Body of pancreas (tissue), 4 donors: ENCODE measurements at regions not wholly inside any gene's neighbourhood (a gene's known extent, or its start where the extent isn't known, plus 50 kb on each side); places are given as distances from the start of the nearest gene placed in this dataset.
A peak's percentile ranks its signal among the peaks of the same experiment; 100 is the strongest.

Experiments
- ATAC-seq: fragments of 150-250 bp; one replicate; pipeline ENCODE4 v1.9.1; 2016
- DNase-seq, 4 donors: peaks; one replicate each; pipeline ENCODE4 v3.0.0-alpha.2; 2019
- H3K27ac ChIP-seq, 4 donors: fragments of 200-600 bp; sonication (generic); 1 replicate in 3 of 4; 2 replicates in 1 of 4; pipeline versions ENCODE4 v1.5.1 to v1.6.1; 2016 to 2019; ENCODE audit warnings: mild to moderate bottlenecking in 1 of 4, mixed read lengths in 1 of 4, moderate library complexity in 1 of 4
- H3K27me3 ChIP-seq, 2 donors: fragments of 200-600 bp; sonication (generic); one replicate each; pipeline ENCODE4 v1.6.0; 2016; ENCODE audit warnings: mild to moderate bottlenecking in 1 of 2
- H3K36me3 ChIP-seq, 2 donors: fragments of 200-600 bp; sonication (generic); replicated peaks in 1 of 2; 2 replicates each; pipeline ENCODE4 v1.5.1; 2016; ENCODE audit warnings: low read depth in 2 of 2; ENCODE audit not compliant: insufficient read depth in 1 of 2
- H3K4me1 ChIP-seq: fragments of 200-600 bp; sonication (generic); one replicate; pipeline ENCODE4 v1.6.0; 2016
- H3K4me3 ChIP-seq, 2 donors: fragments of 200-600 bp; sonication (generic); 1 replicate in 1 of 2; 2 replicates in 1 of 2; pipeline ENCODE4 v1.5.1; 2016 to 2019
- H3K9me3 ChIP-seq, 3 donors: fragments of 200-600 bp; sonication (generic); 1 replicate in 2 of 3; 2 replicates in 1 of 3; pipeline ENCODE4 v1.5.1; 2016
- POLR2A ChIP-seq, 3 donors: fragments of 450-650 bp; IDR thresholded peaks; one replicate each; pipeline ENCODE4 v1.6.1; 2016; ENCODE audit warnings: antibody characterized with exemption in 3 of 3, mild to moderate bottlenecking in 2 of 3
- WGBS, 2 donors: methylation state at CpG; one replicate each; pipeline ENCODE4 v1.1.5; 2017; 5-methylcytosine and 5-hydroxymethylcytosine counted together
- intact Hi-C: fragments of 100-400 bp; cut with DNase I; formaldehyde crosslinking; loops from one replicate; pipeline ENCODE4 v1.15.1; 2023
- TF ChIP-seq, protein P1 (sequence below), 7 experiments: fragments of 450-650 bp in 4 of 7; fragments of 200-600 bp in 3 of 7; sonication (generic) in 3 of 7; IDR thresholded peaks; one replicate each; pipeline ENCODE4 v1.5.1; 2016 to 2019; ENCODE audit warnings: antibody characterized with exemption in 7 of 7

DNA sequence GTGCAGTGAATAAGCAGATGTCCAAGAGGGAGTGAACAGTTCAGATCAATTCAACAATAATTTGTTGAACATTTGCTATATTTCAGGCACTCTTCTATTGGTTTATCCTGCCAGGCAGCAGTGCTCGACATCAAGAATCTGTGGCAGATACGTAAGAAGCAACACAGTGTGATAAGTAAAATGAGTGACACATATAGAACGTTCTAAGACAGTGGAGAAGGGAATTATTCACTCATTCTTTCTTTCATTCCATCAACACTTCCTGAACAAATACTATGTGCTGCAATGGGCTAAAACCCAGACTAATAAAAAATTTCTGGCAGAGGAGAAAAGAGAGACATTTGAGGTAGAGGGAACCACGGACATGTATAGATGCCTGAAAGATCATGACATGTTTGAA, 89.9 kb upstream of the GLIS3 start:
- no peak for DNase-seq
- Histone ChIP-seq H3K4me1 (no peaks in the 10 kb centered on the region), H3K36me3 (no peaks in the 10 kb centered on the region), H3K9me3 (no peaks in the 10 kb centered on the region), H3K27me3 (no peaks in the 10 kb centered on the region), H3K4me3 (no peak overlapping the region), H3K27ac (no peak overlapping the region)
- intact Hi-C loops: no loop called here
- WGBS, 2 donors: 58 to 60% methylated on average over 4 of the region's 4 CpGs
- no peak for ATAC-seq
- TF ChIP-seq POLR2A (IDR thresholded peaks at IDR 0.05): no peak
- TF ChIP-seq, protein P1, sequence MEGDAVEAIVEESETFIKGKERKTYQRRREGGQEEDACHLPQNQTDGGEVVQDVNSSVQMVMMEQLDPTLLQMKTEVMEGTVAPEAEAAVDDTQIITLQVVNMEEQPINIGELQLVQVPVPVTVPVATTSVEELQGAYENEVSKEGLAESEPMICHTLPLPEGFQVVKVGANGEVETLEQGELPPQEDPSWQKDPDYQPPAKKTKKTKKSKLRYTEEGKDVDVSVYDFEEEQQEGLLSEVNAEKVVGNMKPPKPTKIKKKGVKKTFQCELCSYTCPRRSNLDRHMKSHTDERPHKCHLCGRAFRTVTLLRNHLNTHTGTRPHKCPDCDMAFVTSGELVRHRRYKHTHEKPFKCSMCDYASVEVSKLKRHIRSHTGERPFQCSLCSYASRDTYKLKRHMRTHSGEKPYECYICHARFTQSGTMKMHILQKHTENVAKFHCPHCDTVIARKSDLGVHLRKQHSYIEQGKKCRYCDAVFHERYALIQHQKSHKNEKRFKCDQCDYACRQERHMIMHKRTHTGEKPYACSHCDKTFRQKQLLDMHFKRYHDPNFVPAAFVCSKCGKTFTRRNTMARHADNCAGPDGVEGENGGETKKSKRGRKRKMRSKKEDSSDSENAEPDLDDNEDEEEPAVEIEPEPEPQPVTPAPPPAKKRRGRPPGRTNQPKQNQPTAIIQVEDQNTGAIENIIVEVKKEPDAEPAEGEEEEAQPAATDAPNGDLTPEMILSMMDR (IDR thresholded peaks at IDR 0.05): no peak

DNA sequence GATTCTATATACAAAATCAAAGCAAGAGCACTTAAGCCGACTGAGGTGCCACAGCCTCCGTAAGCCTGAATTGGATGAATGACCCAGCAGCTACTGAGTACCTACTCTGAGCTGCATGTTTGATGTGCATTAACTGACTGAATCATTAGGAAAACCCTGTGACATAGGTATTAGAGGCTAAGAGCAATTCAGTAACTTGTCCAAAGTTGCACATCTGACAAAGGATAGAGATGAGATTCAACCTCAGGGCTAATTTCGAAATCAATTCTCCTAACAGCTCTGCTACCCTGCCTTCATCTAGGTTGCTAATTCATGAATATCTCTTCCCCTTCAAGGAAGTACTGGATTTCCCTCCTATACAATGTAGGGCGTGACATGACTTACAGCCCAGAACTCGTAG, 89.1 kb upstream of the GLIS3 start:
- intact Hi-C loops: no loop called here

DNA sequence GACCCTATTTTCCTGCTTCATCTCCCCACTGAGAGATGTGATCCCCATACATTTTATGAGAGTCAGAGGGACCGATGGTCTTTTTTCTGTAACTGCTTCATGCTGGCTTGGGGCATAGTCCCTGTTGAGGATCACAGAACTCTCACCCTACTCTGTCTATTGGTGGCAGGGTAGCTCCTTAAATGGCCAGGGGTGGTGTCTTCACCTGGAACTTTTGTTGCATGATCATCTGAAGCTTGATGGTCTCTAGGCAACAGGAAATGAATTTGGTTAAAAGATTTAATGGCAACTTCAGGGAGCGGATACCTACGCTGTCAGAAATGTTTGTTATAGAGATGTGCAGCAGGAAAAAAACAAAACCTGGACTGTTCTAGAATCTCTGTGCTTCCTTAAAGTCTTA, 87.0 kb upstream of the GLIS3 start:
- Histone ChIP-seq H3K4me3 (no peak overlapping the region), H3K4me1 (no peaks in the 10 kb centered on the region), H3K36me3 (no peaks in the 10 kb centered on the region), H3K9me3 (no peaks in the 10 kb centered on the region), H3K27me3 (no peaks in the 10 kb centered on the region), H3K27ac (no peak overlapping the region)
- TF ChIP-seq POLR2A (IDR thresholded peaks at IDR 0.05): no peak
- TF ChIP-seq, protein P1 (IDR thresholded peaks at IDR 0.05): no peak
- DNase-seq (no peak), ATAC-seq (no peak)
- intact Hi-C loops: no loop called here
- 85 to 89% methylated on average over 3 of the region's 3 CpGs for WGBS, 2 donors

More for the DNA sequence above, 89.1 kb upstream of the GLIS3 start:
- Histone ChIP-seq H3K4me3 (no peak overlapping the region), H3K27me3 (no peaks in the 10 kb centered on the region), H3K4me1 (no peaks in the 10 kb centered on the region), H3K27ac (no peak overlapping the region), H3K36me3 (no peaks in the 10 kb centered on the region), H3K9me3 (no peaks in the 10 kb centered on the region)
- DNase-seq: no peak
- no peak for ATAC-seq
- TF ChIP-seq, protein P1 (IDR thresholded peaks at IDR 0.05): no peak
- 68 to 73% methylated on average over 5 of the region's 5 CpGs for WGBS, 2 donors

DNA sequence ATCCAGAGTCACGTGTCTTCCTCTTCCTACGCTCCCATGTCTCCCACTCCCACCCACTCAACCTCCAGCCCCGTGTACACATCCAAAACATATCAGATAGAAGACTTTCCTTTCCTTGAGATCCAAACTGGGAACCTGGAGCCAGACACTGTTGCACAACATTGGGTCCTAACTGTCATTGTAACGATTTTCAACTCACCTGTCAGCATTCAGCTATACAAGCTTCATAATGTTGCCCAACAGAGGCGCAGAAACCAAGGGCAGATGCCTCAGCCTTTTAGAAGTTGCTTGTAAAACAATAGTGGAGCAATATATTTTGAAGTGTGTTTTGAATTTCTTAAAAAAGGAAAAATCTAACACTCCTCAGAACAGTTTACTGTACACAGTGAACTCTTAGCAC, 84.9 kb upstream of the GLIS3 start:
- Histone ChIP-seq H3K4me1 (no peaks in the 10 kb centered on the region), H3K27ac (no peak overlapping the region), H3K36me3 (no peaks in the 10 kb centered on the region), H3K4me3 (no peak overlapping the region), H3K9me3 (no peaks in the 10 kb centered on the region), H3K27me3 (no peaks in the 10 kb centered on the region)
- no peak for TF ChIP-seq POLR2A (IDR thresholded peaks at IDR 0.05)
- TF ChIP-seq, protein P1 (IDR thresholded peaks at IDR 0.05): no peak
- no peak for DNase-seq
- ATAC-seq: no peak
- intact Hi-C loops: no loop called here
- WGBS, 2 donors: 51 to 53% methylated on average over 5 of the region's 5 CpGs

DNA sequence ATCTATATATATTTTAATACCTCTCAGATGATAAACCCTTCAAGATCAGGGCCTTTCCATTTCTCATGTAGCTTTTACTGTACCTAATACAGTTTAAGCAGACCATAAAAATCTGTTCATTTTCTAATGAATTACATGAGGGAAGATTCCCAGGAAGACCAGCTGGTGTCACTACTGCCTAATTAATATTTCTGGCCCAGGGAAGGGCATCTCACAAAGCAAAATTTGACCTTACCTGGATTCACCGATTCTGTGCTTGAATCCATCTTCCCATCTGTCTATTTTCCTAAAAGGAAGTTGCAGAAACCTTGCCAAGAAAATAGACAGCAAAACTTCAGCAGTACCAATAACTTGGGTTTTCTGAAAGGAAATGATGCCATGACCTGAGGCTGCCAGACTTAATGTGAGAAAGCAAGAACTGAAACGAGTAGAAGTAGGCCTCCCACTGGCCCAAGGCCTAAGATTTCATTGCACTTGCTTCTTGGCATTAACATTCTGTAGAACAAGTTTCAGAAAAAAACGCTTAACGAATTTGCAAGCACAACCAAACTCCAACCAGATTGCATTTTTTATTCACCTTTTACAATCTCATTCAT, 83.0 kb upstream of the GLIS3 start:
- no peak overlapping the region for H3K27ac ChIP-seq
- TF ChIP-seq POLR2A (IDR thresholded peaks at IDR 0.05): no peak
- TF ChIP-seq, protein P1 (IDR thresholded peaks at IDR 0.05): peak in 6 of 7 experiments; percentile 10 to 54 (median 42)
- H3K9me3 ChIP-seq: no peaks in the 10 kb centered on the region
- ATAC-seq (no peak), DNase-seq (no peak)
- 44 to 47% methylated on average over 4 of the region's 4 CpGs for WGBS, 2 donors
- intact Hi-C loops: no loop called here
- no peaks in the 10 kb centered on the region for H3K36me3 ChIP-seq
- H3K4me1 ChIP-seq: no peaks in the 10 kb centered on the region
- H3K4me3 ChIP-seq: no peak overlapping the region
- H3K27me3 ChIP-seq: no peaks in the 10 kb centered on the region
